NOMO-1 treated with dmso at 0.1 percent for 144 hours (cell line): ENCODE measurements at regions not wholly inside any gene's neighbourhood (a gene's known extent, or its start where the extent isn't known, plus 50 kb on each side); places are given as distances from the start of the nearest gene placed in this dataset.

Experiments used
- DNase-seq: peaks from one replicate; lab custom pipeline; 2025; ENCODE audit not compliant: unreplicated experiment; lab: John Stamatoyannopoulos, UW

DNA sequence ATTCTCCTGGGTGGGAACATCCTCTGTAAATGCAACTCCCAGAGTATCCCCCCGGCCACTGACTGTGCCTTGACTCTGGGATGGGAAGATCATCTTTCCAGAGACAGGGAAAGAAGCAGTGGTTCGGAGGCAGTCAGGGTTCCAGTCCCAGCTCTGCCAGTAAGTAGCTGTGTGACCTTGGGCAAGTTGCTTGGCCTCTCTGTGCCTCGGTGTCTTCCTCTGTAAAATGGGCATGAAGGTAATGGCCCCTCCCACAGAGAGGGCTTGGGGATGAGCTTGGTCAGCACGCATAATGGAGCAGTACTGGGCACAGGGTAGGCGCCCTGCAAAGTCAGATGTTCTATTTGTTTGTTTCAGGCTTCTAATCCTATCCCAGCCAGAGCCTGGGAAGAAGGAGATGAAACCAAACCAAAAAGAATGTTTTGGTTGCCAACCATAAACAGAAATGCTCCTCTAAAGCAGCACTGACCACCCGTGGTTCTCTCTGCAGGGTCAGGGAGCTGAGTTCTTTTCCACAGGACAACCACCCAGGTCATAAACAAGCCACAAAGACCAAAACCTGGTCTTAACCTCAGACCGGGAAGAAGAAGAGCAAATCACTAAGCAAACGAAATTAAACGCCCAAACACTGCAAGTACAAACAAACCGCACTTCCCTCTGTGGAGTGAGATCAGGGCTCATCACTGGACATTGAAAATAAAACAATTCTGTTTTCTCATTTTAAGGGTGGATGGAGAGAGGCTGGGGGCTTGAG is 381.0 kb upstream of the SULF2 start:
- no peak for DNase-seq

- no peak for DNase-seq
Observed at GRCh38 chr20:48165401-48165685, 380.1 kb upstream of the SULF2 start.

DNA sequence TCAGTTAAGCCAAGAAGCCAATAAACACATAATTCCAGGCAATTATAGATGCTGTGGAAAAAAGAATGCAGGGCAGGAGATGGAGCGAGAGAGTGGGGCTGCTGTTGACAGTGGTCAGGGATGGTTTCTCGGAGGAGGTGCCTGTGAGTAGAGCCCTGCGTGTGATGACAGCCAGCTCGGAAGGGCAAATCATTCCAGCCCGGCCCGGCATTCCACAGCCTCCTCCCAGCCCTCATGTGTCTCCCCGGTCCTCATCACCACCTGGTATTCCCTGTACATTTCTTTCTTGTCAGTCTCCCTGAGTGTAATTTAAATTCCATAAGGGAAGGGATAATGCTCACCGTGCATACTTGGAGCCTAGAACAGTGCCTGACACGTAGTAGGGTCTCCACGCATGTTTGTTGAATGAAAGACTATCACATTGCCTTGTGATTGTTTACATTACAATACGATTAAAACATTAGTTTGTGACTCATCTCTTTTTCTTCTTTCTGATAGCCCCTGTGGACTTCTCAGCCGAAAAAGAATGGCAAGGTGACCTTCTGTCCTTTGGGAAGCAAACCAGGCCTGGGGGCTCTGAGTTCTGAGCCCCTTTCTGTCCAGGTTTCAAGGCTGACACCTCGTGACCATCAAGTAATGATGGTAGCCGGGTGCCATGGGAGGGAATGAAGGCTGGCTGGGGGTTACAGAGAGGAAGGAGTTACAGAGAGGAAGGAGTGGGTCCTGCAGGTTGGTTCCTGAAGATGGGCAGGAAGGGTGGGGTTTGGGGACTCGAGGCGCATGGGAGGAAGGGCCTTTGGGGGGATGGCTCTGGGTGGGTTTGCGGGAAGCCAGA is 379.5 kb upstream of the SULF2 start:
- no peak for DNase-seq

DNA sequence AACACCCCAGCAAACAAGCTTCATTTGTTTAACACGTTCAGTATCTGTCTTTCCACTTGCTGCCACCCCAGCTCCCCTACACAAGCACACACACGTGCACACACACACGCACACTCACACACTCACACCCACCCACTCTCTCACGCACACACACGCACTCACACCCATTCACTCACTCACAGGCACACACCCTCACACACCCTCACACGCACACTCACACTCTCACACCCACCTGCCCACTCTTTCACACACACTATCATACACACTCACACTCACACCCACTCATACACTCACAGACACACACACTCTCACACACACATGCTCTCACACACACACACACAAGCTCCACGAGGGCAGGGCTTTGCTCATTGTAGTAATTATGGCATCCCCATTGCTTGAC is 378.8 kb upstream of the SULF2 start:
- no peak for DNase-seq

- no peak for DNase-seq
Observed at GRCh38 chr20:48163505-48163904, 378.2 kb upstream of the SULF2 start.

DNA sequence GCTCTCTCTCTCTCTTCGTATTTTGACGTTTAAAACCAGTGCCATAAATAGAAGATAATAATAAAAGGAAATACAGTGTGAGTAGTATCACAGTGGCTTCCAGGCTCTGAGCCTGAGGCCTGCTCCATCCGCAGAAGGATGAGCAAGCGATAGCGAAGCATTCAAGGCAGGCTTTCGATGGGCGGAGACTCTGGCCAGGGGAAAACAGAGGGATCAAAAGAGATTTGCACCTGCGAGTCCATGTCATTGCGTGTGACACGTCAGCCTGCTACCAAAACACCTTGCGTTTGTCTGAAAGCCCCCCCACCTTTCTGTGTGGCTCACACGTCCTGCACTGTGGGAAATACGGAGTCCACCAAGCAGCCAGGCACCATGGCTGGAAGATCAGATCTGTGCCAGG is 377.3 kb upstream of the SULF2 start:
- DNase-seq, result no peak

GRCh38 chr20:48159145-48160008 is 374.1 kb upstream of the SULF2 start:
- DNase-seq, result no peak

DNA sequence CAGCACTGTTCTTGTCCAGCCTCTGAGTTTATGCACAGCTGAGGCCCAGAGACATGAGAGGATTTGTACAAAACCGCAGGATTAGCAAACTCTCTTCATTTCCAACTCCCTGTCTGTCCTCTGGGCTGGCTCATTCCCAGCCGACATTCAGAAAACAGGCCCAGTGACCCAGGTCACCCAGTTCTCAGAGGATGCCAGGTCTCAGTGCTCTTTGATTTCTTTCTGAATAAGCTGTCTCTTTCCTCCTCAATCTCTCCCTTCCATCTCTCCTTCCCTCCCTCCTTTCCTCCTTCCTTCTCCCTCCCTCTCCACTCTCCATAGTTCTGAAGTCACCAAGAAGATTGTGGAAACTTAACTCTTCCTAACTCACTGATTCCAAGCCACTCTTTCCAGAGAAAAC is 372.7 kb upstream of the SULF2 start:
- DNase-seq, result no peak

GRCh38 chr20:48156951-48157700 is 371.8 kb upstream of the SULF2 start:
- no peak for DNase-seq

DNA sequence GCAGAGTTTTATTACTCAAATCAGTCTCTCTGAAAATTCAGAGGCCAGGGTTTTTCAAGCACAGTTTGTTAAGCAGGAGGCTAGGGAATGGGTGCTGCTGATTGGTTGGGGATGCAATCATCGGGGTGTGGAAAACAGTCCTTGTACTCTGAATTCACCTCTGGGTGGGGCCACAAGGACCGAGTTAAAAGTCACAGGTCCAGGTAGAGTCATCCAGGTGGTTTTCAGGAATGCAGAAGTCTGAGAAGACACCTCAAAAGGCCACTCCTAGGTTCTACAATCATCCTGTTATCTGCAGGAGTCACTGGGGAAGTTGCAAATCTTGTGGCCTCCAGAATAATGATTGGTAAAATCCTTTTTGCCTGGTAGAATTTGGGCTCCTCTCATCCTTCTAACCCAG is 371.2 kb upstream of the SULF2 start:
- DNase-seq, result no peak

DNA sequence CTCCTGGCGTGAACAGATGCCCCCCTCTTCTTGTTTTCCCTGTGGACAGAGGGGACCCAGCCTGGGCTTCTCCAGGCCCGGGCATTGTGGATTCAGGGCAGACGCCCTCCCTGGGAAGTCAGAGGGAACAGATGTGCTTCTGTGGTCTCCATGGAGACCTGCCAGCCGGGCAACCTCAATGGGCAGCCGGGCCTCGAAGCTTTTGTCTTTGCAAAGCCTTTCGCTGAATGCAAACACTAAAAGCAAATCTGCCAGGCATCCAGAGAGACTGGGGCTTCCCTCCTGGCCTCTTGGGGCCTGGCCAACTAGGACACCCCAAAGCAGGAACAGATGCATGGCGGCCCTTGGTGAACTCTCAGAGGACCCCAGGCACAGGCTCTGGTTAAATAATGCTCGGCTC is 370.0 kb upstream of the SULF2 start:
- no peak for DNase-seq

- DNase-seq, result no peak
Observed at GRCh38 chr20:48154040-48154765, 368.9 kb upstream of the SULF2 start.

DNA sequence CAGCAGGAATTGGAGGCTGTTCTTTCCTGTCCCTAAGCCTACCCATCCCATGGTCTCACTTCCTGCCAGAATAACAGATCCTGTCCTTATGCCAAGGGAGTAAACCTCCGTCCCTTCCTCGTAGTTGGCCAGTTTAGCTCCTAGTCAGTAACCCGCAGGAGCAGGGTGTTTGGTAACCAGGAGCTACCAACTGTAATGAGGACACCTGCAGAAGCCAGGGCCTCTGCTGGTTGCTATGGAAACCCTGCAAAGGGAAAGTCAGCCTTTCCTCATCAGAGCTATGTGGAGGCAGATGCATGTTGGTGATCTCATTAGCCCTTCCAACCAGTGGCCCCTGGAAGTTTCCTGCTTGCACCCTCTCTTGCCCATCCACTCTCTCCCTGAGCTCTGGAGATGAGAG is 368.2 kb upstream of the SULF2 start:
- no peak for DNase-seq

DNA sequence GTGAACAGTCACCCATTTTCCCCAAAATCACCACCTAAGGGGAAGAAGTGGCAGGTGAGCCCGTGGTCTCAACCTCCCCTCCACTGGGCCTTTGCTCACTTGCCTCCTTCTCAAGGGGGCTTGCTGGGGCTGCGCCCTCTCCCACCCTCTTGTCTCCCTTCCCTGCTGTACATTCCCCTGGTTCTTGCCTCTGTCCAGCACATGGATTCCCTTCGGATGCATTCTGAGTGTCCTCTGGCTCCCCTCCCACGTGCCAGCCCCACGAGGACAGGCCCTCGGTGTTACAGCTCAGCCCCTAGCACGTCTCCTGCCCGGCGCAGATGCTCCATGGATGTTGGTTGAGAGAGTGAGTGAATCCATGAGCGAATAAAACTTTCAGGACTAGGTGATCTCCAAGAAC is 367.8 kb upstream of the SULF2 start:
- DNase-seq, result no peak

GRCh38 chr20:48150568-48150967 is 365.3 kb upstream of the SULF2 start:
- no peak for DNase-seq

DNA sequence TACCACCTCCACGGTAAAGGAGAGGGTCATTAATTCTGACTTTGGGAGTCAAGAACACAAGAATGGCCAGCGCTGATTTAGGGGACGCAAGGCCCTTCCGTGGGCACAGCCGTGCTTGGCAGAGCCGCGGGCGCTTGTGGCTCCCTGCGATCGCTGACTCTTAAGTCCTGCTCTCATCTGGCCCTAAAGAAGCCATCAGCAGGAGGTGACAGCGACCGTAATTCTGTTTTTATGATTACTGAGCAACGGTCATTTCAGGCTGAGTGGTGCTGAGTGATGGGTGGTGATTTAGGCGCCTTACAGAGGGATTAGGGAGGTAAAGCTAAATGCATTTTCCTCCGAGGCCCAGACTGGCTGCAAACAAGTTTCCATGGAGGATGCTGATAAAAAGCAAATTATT is 364.6 kb upstream of the SULF2 start:
- DNase-seq, result no peak

DNA sequence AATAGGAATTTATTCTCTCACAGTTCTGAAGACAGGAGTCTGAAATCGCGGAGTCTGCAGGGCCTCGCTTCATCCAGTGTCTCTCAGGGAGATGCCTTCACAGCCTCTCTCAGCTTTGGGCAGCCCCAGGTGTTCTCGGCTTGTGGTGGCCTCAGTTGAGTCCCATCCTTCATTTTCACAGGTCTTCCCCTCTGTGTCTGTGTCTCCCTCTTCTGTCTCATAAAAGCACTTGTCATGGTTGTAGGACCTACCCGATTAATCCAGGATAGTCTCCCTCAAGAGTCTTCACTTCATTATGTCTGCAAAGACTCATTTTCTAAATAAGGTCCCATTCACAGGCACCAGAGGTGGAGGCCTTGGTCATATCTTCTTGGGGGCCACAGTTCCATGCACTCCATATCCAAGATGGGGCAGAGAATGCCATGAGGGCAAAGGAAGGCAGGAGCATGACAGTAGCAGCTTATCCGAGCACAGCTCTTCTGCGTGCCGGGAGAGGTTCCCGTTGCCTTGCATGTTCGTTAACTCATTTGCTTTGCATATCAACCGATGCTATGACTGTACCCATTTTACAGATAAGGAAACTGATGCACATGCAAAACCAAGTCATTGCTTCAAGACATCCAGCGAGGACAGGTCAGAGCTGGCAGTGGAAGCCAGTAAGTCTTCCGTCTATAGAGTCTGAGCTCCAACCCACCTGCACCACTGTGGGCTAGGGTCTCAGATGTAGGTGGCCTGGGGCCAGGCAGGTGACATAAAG is 363.8 kb upstream of the SULF2 start:
- no peak for DNase-seq

- DNase-seq, result no peak
Observed at GRCh38 chr20:48148020-48148419, 362.7 kb upstream of the SULF2 start.

DNA sequence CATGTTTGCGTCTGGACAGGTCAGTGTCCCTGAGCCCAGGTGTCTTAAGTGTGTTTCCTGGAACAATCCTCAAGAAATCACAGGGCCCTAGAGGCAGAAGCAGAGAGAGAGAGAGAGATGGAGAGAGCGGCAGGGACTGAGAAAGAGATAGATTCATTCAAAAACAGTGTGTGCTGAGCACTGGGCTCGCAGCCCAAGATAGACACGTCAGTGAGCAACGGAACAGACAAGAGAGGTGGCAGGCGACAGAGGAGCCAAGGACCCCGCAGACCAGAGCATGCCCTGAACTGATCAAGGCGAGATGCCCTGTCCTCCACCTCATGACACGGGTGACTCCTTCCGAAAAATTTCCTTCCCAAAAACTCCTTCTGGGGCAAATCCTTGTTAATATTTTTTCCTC is 362.0 kb upstream of the SULF2 start:
- DNase-seq, result no peak

GRCh38 chr20:48146877-48147276 is 361.6 kb upstream of the SULF2 start:
- no peak for DNase-seq
